Pancreas (tissue), 10 donors: ENCODE measurements at regions not wholly inside any gene's neighbourhood (a gene's known extent, or its start where the extent isn't known, plus 50 kb on each side); places are given as distances from the start of the nearest gene placed in this dataset.

Source experiments
- ATAC-seq, 4 donors: fragments of 200-7000 bp; cut with Tn5 transposase; one replicate each; pipeline versions ENCODE4 v1.8.0 to v1.9.1; 2020; ENCODE audit warnings: mild to moderate bottlenecking in 4 of 4, moderate library complexity in 4 of 4
- DNase-seq, 6 donors: peaks; one replicate each; pipeline ENCODE4 v3.0.0-alpha.2; 2020
- FAIRE-seq: peaks from 2 replicates; lab custom pipeline; 2012; peaks lifted over from hg19 to GRCh38; lab: Jason Lieb, UNC
- H3K27ac ChIP-seq, 4 donors: fragments of 200-600 bp; sonication (generic); 1 replicate in 3 of 4; 2 replicates in 1 of 4; pipeline versions ENCODE4 v1.5.0 to v1.8.0; 2020
- H3K27me3 ChIP-seq, 4 donors: fragments of 200-600 bp; one replicate each; pipeline ENCODE4 v1.8.0; 2021
- H3K36me3 ChIP-seq, 3 donors: fragments of 200-600 bp; sonication (generic) in 1 of 3; one replicate each; pipeline versions ENCODE4 v1.5.0 to v1.8.0; 2020 to 2021
- H3K4me1 ChIP-seq, 3 donors: fragments of 200-600 bp; one replicate each; pipeline ENCODE4 v1.8.0; 2021
- H3K4me3 ChIP-seq, 4 donors: fragments of 200-600 bp; sonication (generic) in 2 of 4; one replicate each; pipeline versions ENCODE4 v1.5.0 to v1.8.0; 2020 to 2021
- H3K9me3 ChIP-seq, 4 donors: fragments of 200-600 bp; one replicate each; pipeline ENCODE4 v1.8.0; 2021
- WGBS, 2 donors: extraction: QIAGEN DNeasy Blood & Tissue Kit; methylation state at CpG; one replicate each; pipeline ENCODE4 v1.1.7; 2013; 5-methylcytosine and 5-hydroxymethylcytosine counted together
- intact Hi-C, 3 donors: fragments of 100-400 bp; cut with DNase I; formaldehyde crosslinking; loops; one replicate each; pipeline versions ENCODE4 v1.11.1 to v1.14.2; 2022
- TF ChIP-seq, protein P1 (sequence below), 4 donors: fragments of 200-600 bp; sonication (generic) in 3 of 4; IDR thresholded peaks; one replicate each; pipeline versions ENCODE4 v1.5.0 to v1.8.0; 2021; ENCODE audit warnings: antibody characterized with exemption in 4 of 4
- donor health status: healthy with polysubstance abuse.
- donor health status: DM: no; HTN: no; CAD: no; lungs with moderate emphysema.
- donor health status: DM: no; HTN: no; CAD: no.
- donor health status: control.
- donor health status: control.
- donor health status: Bipolar disorder and iron deficiency.
- donor health status: DM: yes; HTN: yes; CAD: no.
- donor health status: DM: no; HTN: no; CAD: no.
- donor health status: DM: no; HTN: no; CAD: no.
- donor health status: DM: yes; HTN: yes; CAD: no.

DNA sequence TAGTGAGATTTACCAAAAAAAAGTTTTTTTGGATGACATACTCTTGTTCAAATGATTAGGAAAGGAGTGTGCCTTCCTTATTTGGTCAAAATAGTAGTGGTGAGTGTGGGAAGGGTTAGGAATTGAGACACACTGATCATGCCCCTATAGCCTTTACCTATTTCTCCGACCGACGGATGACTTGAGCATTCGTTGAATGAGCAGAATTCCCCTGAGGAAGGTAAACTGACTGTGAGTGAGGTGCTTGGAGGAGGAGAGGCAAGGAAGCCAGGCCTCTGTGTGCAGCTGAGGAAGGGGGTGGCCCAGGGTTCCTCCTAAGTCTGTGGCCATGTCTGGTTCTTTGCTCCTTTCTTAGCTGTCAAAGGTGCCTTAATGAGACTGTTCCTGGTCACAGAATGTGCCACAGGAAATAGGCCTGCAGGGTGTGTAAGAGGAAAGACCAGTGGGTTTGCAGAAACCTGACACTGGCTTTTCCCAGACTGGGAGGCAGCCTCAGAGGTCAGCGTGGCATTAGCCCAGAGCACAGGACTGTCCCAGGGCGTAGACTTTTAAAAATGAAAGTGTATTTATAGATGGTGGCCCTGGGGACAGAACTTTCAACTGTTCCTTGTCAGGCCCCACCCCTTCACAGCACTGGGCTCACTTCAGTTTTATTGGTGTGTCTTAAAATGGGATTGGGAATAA lies 307.7 kb upstream of the C2CD4B start:
- FAIRE-seq = no peak
- DNase-seq = no peak
- TF ChIP-seq, protein P1, sequence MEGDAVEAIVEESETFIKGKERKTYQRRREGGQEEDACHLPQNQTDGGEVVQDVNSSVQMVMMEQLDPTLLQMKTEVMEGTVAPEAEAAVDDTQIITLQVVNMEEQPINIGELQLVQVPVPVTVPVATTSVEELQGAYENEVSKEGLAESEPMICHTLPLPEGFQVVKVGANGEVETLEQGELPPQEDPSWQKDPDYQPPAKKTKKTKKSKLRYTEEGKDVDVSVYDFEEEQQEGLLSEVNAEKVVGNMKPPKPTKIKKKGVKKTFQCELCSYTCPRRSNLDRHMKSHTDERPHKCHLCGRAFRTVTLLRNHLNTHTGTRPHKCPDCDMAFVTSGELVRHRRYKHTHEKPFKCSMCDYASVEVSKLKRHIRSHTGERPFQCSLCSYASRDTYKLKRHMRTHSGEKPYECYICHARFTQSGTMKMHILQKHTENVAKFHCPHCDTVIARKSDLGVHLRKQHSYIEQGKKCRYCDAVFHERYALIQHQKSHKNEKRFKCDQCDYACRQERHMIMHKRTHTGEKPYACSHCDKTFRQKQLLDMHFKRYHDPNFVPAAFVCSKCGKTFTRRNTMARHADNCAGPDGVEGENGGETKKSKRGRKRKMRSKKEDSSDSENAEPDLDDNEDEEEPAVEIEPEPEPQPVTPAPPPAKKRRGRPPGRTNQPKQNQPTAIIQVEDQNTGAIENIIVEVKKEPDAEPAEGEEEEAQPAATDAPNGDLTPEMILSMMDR (IDR thresholded peaks at IDR 0.05) = no peak
- Histone ChIP-seq H3K4me1 (no peaks in the 10 kb centered on the region), H3K4me3 (no peak overlapping the region), H3K9me3 (no peaks in the 10 kb centered on the region), H3K27me3 (no peaks in the 10 kb centered on the region), H3K36me3 (no peaks in the 10 kb centered on the region), H3K27ac (no peak overlapping the region)
- ATAC-seq = peak in 2 of 4 donors; percentile 26 to 38
- intact Hi-C loops = no loop called here
- 92% methylated on average over 6 of the region's 6 CpGs for WGBS, 2 donors

DNA sequence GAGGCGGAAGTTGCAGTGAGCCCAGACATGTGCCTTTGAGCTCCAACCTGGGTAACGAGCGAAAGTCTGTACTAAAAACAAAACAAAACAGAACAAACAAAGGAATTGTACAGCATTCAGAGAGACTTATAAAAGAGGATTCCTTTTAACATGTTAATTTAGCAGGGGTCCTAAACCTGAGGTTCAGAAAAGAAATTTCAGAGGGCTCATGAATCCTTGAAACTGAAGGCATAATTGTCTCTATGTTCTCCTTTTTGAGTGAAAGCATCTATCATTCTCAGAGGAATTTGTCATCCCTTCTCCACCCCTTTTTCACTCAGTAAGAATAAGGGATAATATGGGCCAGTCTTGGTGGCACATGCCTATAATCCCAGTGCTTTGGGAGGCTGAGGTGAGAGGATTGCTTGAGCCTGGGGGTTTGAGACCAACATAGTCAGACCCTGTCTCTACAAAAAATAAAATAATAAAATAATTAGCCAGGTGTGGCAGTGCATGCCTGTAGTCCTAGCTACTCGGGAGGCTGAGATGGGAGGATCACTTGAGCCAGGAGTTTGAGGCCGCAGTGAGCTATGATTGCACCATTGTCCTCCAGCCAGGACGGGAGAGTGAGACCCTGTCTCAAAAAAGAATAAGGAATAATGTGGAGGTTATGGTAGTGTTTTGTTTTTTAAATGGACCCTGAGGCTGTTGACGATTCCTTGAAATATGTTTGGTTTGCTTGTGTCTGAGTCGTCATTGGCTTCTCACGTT lies 309.1 kb upstream of the C2CD4B start:
- no peaks in the 10 kb centered on the region for H3K36me3 ChIP-seq
- WGBS, 2 donors = 81 to 84% methylated on average over 9 of the region's 9 CpGs
- H3K4me3 ChIP-seq = no peak overlapping the region
- no peaks in the 10 kb centered on the region for H3K9me3 ChIP-seq
- TF ChIP-seq, protein P1 (IDR thresholded peaks at IDR 0.05) = no peak
- no peaks in the 10 kb centered on the region for H3K4me1 ChIP-seq
- H3K27ac ChIP-seq = no peak overlapping the region
- intact Hi-C loops = no loop called here
- no peak for DNase-seq
- H3K27me3 ChIP-seq = no peaks in the 10 kb centered on the region
- no peak for FAIRE-seq
- no peak for ATAC-seq

DNA sequence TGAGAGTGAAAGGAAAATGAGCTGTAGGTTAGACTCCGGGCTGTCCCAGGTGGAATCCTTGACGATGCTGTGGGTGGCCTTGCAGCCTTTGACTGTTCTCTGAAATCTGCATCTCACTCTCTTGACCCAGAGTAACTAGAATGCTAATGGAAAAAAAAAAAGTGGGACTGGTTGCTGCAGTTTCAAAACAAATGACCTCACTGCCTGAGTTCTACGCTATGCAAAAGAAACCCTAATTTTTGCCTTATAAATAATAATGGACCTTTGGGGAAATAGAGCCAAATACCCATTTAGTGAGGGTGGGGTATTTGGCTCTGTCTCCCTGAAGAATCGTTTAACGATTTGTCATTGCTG lies 309.7 kb upstream of the C2CD4B start:
- intact Hi-C loops = no loop called here

DNA sequence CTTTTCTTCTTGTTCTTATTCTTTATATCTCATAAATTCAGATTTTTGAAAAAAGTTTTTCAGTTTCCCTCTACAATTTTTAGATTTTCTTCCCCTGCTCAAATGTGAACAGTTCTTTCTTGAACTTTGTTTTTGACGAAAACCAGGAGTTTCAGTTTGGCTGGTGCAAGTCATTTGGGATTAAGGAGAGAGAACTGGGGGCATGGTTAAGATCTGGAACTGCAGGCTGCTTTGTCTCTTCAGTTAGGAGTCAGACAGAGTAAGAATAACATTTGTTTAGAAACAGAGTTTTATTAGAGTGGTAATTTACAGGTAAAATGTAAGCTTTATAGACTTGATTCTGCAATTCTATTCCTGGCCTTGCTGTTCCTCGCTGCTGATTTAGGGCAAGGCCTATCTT lies 310.5 kb upstream of the C2CD4B start:
- H3K27me3 ChIP-seq = no peaks in the 10 kb centered on the region
- no peaks in the 10 kb centered on the region for H3K4me1 ChIP-seq
- no peak for ATAC-seq
- intact Hi-C loops = no loop called here
- no peak for DNase-seq
- H3K36me3 ChIP-seq = no peaks in the 10 kb centered on the region
- no peak overlapping the region for H3K4me3 ChIP-seq
- TF ChIP-seq, protein P1 (IDR thresholded peaks at IDR 0.05) = no peak
- FAIRE-seq = peak; percentile 13
- H3K27ac ChIP-seq = no peak overlapping the region
- WGBS, 2 donors = 88% methylated on average over 2 of the region's 2 CpGs
- no peaks in the 10 kb centered on the region for H3K9me3 ChIP-seq

More for the DNA sequence above, 309.7 kb upstream of the C2CD4B start:
- DNase-seq = no peak
- H3K4me3 ChIP-seq = no peak overlapping the region
- no peak for ATAC-seq
- 69 to 74% methylated on average over 5 of the region's 5 CpGs for WGBS, 2 donors
- no peaks in the 10 kb centered on the region for H3K4me1 ChIP-seq
- TF ChIP-seq, protein P1 (IDR thresholded peaks at IDR 0.05) = no peak
- H3K27ac ChIP-seq = no peak overlapping the region
- H3K36me3 ChIP-seq = no peaks in the 10 kb centered on the region
- H3K27me3 ChIP-seq = no peaks in the 10 kb centered on the region
- FAIRE-seq = no peak
- no peaks in the 10 kb centered on the region for H3K9me3 ChIP-seq

DNA sequence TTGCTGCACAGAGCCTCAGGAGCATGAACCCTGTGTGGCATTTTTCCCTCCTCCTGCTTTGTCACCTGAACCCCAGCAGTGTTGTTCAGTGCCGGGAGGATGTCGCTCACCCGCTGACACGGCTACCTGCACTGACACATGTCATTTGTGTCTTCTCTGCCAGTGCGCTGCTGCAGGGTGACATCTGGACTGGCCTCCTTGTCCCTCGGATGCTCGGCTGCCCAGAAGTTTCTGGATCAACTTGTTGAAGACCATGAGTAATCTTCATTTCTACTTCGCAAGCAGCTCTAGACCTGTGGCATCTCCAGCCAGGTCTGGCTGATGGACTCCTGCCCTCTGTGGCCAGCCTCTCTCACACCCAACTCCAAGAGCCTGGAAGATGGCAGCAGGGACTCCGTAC lies 311.1 kb upstream of the C2CD4B start:
- Histone ChIP-seq H3K4me1 (no peaks in the 10 kb centered on the region), H3K27ac (no peak overlapping the region), H3K9me3 (no peaks in the 10 kb centered on the region), H3K27me3 (no peaks in the 10 kb centered on the region), H3K36me3 (no peaks in the 10 kb centered on the region), H3K4me3 (no peak overlapping the region)
- intact Hi-C loops = no loop called here
- TF ChIP-seq, protein P1 (IDR thresholded peaks at IDR 0.05) = no peak
- no peak for FAIRE-seq
- WGBS, 2 donors = 95 to 96% methylated on average over 9 of the region's 9 CpGs
- DNase-seq = no peak
- no peak for ATAC-seq
